GM12891 (cell line): ENCODE measurements at regions not wholly inside any gene's neighbourhood (a gene's known extent, or its start where the extent isn't known, plus 50 kb on each side); places are given as distances from the start of the nearest gene placed in this dataset.

Experiments used
- POLR2A ChIP-seq: IDR thresholded peaks from 2 replicates; pipeline ENCODE4 v1.6.1; 2011; ENCODE audit warnings: low read depth, low read length, control low read depth
- POLR2AphosphoS5 ChIP-seq: IDR thresholded peaks from 2 replicates; pipeline ENCODE4 v1.6.1; 2011; ENCODE audit warnings: low read depth, low read length, control low read depth
- POU2F2 ChIP-seq: IDR thresholded peaks from 2 replicates; pipeline ENCODE4 v1.6.1; 2011; ENCODE audit warnings: low read depth, mild to moderate bottlenecking, control low read depth, low read length, moderate library complexity
- TAF1 ChIP-seq: IDR thresholded peaks from 2 replicates; pipeline ENCODE4 v1.6.1; 2011; ENCODE audit warnings: low read depth, low read length, control low read depth

GRCh38 chr3:181568693-181569092 lies 143.0 kb upstream of the SOX2 start:
- no peak for TF ChIP-seq POLR2A
- TF ChIP-seq POLR2AphosphoS5, result no peak
- no peak for TF ChIP-seq TAF1
- TF ChIP-seq POU2F2, result no peak
